ENCODE measurements at regions not wholly inside any gene's neighbourhood (a gene's known extent, or its start where the extent isn't known, plus 50 kb on each side); places are given as distances from the start of the nearest gene placed in this dataset.
A peak's percentile ranks its signal among the peaks of the same experiment; 100 is the strongest.

DNA sequence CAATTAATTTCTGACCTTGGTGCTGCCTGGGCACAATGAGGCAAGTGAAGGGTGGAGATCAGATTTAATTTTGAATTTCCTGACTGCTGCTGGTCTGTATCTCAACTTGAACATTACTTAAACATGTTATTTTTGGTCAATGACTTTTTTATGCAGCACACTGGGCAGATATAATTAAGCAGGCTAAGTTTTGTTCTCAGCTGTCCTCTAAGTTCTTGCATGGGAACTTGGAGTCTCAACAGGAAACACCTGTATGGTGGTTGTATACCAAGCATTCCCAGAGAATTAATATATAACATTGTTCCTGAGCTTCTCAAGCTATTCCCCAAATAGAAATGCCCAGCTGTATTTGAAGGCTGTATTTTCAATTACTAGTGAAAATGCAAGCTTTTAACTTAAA is 113.5 kb upstream of the EDNRB start:
- peaks cover 21% of the 10 kb centered on the region for H3K4me1 ChIP-seq (ENCODE audit: control insufficient read depth, extremely low read depth, insufficient read depth, low read length)
- H4K20me1 ChIP-seq (replicated peaks; ENCODE audit: control insufficient read depth, extremely low read depth, insufficient read depth, low read length) = no peaks in the 10 kb centered on the region
- DNase-seq (ENCODE audit: low read depth, low spot score) (peak; percentile 96), FAIRE-seq (peak; percentile 80)
- H3K9ac ChIP-seq (replicated peaks; ENCODE audit: extremely low read depth, insufficient read depth, low read length) = peak overlapping the region; percentile 24
- peak overlapping the region; percentile 33 for H3K4me2 ChIP-seq (ENCODE audit: insufficient read depth, low read length)
- no peaks in the 10 kb centered on the region for H3K79me2 ChIP-seq (ENCODE audit: control insufficient read depth, insufficient read depth, low read length)
- no peaks in the 10 kb centered on the region for H3K27me3 ChIP-seq (ENCODE audit: control insufficient read depth in 2 of 2, insufficient read depth in 2 of 2, low read length in 2 of 2)
- POLR2A ChIA-PET = interaction anchor here (1.0 kb wide), 1 partner anchor 9 kb away, joined by 3 read pairs; no protein-coding TSS in a partner anchor
- intact Hi-C loops (cut with micrococcal nuclease) = loop anchor here (1.0 kb wide), 2 partner anchors 10 to 134 kb away; no protein-coding TSS in a partner anchor
- peak overlapping the region; percentile 66 for H3K27ac ChIP-seq (ENCODE audit: insufficient read depth, low read depth, low read length)
- dilution Hi-C loops (cut with MboI; ENCODE audit: extremely low pct_ligation_motif_present, low sequenced_read_pairs) = no loop called here
- H3K4me3 ChIP-seq (replicated peaks in 1 of 3; ENCODE audit: insufficient read depth in 1 of 3, low read depth in 1 of 3, low read length in 3 of 3) = no peak overlapping the region
- no peaks in the 10 kb centered on the region for H3K9me3 ChIP-seq (replicated peaks; ENCODE audit: control insufficient read depth, insufficient read depth, low read length)
- CTCF ChIA-PET = interaction anchor here (0.7 to 2.9 kb wide), 5 partner anchors 11 to 114 kb away, joined by 3 to 17 read pairs (median 4); partner anchors contain the start of gene EDNRB
- TF ChIP-seq JUN (IDR thresholded peaks at IDR 0.05; ENCODE audit: borderline replicate concordance, insufficient read depth, insufficient read length, low read depth) (peak; percentile 75), POLR2AphosphoS5 (IDR thresholded peaks at IDR 0.05; ENCODE audit: insufficient read depth, low read depth, low read length) (no peak), EZH2 (IDR thresholded peaks at IDR 0.05; ENCODE audit: borderline replicate concordance, low read depth, low read length, severe bottlenecking) (no peak)
- TF ChIP-seq, protein P1, sequence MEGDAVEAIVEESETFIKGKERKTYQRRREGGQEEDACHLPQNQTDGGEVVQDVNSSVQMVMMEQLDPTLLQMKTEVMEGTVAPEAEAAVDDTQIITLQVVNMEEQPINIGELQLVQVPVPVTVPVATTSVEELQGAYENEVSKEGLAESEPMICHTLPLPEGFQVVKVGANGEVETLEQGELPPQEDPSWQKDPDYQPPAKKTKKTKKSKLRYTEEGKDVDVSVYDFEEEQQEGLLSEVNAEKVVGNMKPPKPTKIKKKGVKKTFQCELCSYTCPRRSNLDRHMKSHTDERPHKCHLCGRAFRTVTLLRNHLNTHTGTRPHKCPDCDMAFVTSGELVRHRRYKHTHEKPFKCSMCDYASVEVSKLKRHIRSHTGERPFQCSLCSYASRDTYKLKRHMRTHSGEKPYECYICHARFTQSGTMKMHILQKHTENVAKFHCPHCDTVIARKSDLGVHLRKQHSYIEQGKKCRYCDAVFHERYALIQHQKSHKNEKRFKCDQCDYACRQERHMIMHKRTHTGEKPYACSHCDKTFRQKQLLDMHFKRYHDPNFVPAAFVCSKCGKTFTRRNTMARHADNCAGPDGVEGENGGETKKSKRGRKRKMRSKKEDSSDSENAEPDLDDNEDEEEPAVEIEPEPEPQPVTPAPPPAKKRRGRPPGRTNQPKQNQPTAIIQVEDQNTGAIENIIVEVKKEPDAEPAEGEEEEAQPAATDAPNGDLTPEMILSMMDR (IDR thresholded peaks at IDR 0.05; ENCODE audit: extremely low read depth in 1 of 2, insufficient read depth in 1 of 2, low read depth in 1 of 2, low read length in 2 of 2) = no peak
- TF ChIP-seq, protein P2, sequence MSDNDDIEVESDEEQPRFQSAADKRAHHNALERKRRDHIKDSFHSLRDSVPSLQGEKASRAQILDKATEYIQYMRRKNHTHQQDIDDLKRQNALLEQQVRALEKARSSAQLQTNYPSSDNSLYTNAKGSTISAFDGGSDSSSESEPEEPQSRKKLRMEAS (IDR thresholded peaks at IDR 0.05; ENCODE audit: insufficient read depth, insufficient read length) = no peak
- H3K36me3 ChIP-seq (ENCODE audit: control insufficient read depth in 2 of 2, extremely low read depth in 1 of 2, insufficient read depth in 2 of 2, low read length in 2 of 2) = no peaks in the 10 kb centered on the region
- no peaks in the 10 kb centered on the region for H3K9me1 ChIP-seq (replicated peaks; ENCODE audit: control insufficient read depth, extremely low read depth, insufficient read depth, low read length)
- no TSS peak for BruUV-seq (replicated peaks)
- H2AFZ ChIP-seq (ENCODE audit: low read depth, low read length) = no peak overlapping the region
